Activated T-cell treated with anti-CD3 and anti-CD28 coated beads, Interleukin-2, amount 50 U/mL, for 72 hours (primary cell): ENCODE measurements at regions not wholly inside any gene's neighbourhood (a gene's known extent, or its start where the extent isn't known, plus 50 kb on each side); places are given as distances from the start of the nearest gene placed in this dataset.
"Not testable (repeated sequence)": the region's sequence is repeated elsewhere in the genome, so short reads cannot be mapped to it uniquely, and the experiment has no call there.

ENCODE experiments used
- ATAC-seq, 2 donors: fragments of 150-1000 bp; cut with Tn5 transposase; replicated peaks in 1 of 2; 2 replicates each; pipeline ENCODE4 v1.10.0; 2021; ENCODE audit warnings: moderate library complexity in 2 of 2, mild to moderate bottlenecking in 1 of 2
- DNase-seq, 2 donors: peaks; one replicate each; pipeline ENCODE4 v3.0.0; 2021 to 2022; ENCODE audit warnings: mixed read lengths in 1 of 2
- H3K27ac Mint-ChIP-seq: one replicate; pipeline ENCODE4 v1.8.0; 2022; ENCODE audit warnings: mild to moderate bottlenecking, moderate library complexity, mixed read lengths
- H3K27me3 Mint-ChIP-seq: one replicate; pipeline ENCODE4 v1.8.0; 2022; ENCODE audit warnings: low read depth, mixed read lengths
- H3K36me3 Mint-ChIP-seq, 2 donors: one replicate each; pipeline ENCODE4 v1.8.0; 2022; ENCODE audit warnings: mixed read lengths in 2 of 2, mild to moderate bottlenecking in 1 of 2; ENCODE audit not compliant: insufficient read depth in 2 of 2
- H3K4me1 Mint-ChIP-seq: one replicate; pipeline ENCODE4 v1.8.0; 2022; ENCODE audit warnings: low read depth, mixed read lengths
- H3K4me3 Mint-ChIP-seq, 2 donors: one replicate each; pipeline ENCODE4 v1.8.0; 2022; ENCODE audit warnings: mild to moderate bottlenecking in 2 of 2, mixed read lengths in 2 of 2, moderate library complexity in 2 of 2
- H3K9me3 Mint-ChIP-seq, 2 donors: one replicate each; pipeline ENCODE4 v1.8.0; 2022; ENCODE audit warnings: mixed read lengths in 2 of 2

- not testable (repeated sequence) for ATAC-seq, H3K4me3 Mint-ChIP-seq, H3K9me3 Mint-ChIP-seq, DNase-seq, H3K36me3 Mint-ChIP-seq, H3K4me1 Mint-ChIP-seq, H3K27ac Mint-ChIP-seq, H3K27me3 Mint-ChIP-seq
These were observed 63.3 kb upstream of the CEP78 start for GRCh38 chr9:78172610-78173009.

DNA sequence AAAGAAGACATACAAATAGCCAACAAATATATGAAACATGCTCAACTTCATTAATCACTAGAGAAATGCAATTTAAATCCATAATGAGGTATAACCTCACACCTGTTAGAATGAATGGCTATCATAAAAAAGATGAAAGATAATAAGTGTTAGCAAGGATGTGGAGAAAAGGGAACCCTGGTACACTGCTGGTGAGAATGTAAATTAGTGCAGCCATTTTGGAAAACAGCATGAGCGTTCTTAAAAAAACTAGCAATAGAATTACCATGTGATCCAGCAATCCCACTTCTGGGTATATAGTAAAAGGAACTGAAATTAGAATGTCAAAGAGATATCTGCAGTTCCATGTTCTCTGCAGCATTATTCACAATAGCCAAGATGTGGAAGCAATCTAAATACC, 64.2 kb upstream of the CEP78 start:
- H3K27ac Mint-ChIP-seq, result no peak overlapping the region
- peaks cover 0 to 3% of the 10 kb centered on the region in 2 donors for H3K36me3 Mint-ChIP-seq
- H3K27me3 Mint-ChIP-seq, result no peaks in the 10 kb centered on the region
- no peak for ATAC-seq
- H3K4me1 Mint-ChIP-seq, result no peaks in the 10 kb centered on the region
- peaks cover 3 to 7% of the 10 kb centered on the region in 2 donors for H3K9me3 Mint-ChIP-seq
- DNase-seq, result no peak
- H3K4me3 Mint-ChIP-seq, result no peak overlapping the region

- ATAC-seq (no peak), DNase-seq (no peak)
- Mint-ChIP-seq H3K4me3 (no peak overlapping the region), H3K4me1 (no peaks in the 10 kb centered on the region), H3K36me3 (peaks cover 0 to 6% of the 10 kb centered on the region in 2 donors), H3K9me3 (peaks cover 6 to 9% of the 10 kb centered on the region in 2 donors), H3K27me3 (no peaks in the 10 kb centered on the region), H3K27ac (no peak overlapping the region)
These were observed 66.8 kb upstream of the CEP78 start for GRCh38 chr9:78169125-78169524.

- no peak overlapping the region for H3K27ac Mint-ChIP-seq
- no peak overlapping the region for H3K4me3 Mint-ChIP-seq
- H3K4me1 Mint-ChIP-seq, result no peaks in the 10 kb centered on the region
- ATAC-seq (no peak), DNase-seq (no peak)
- peaks cover 10% of the 10 kb centered on the region in 2 donors for H3K9me3 Mint-ChIP-seq
- no peaks in the 10 kb centered on the region for H3K27me3 Mint-ChIP-seq
- peaks cover 3 to 12% of the 10 kb centered on the region in 2 donors for H3K36me3 Mint-ChIP-seq
These were observed 68.5 kb upstream of the CEP78 start for GRCh38 chr9:78167356-78167755.

- Mint-ChIP-seq H3K9me3 (peaks cover 7 to 8% of the 10 kb centered on the region in 2 donors), H3K36me3 (peaks cover 3 to 12% of the 10 kb centered on the region in 2 donors), H3K4me1 (no peaks in the 10 kb centered on the region), H3K27ac (no peak overlapping the region), H3K4me3 (no peak overlapping the region), H3K27me3 (no peaks in the 10 kb centered on the region)
- no peak for DNase-seq
- ATAC-seq, result no peak
These were observed 72.0 kb upstream of the CEP78 start for GRCh38 chr9:78163834-78164233.

DNA sequence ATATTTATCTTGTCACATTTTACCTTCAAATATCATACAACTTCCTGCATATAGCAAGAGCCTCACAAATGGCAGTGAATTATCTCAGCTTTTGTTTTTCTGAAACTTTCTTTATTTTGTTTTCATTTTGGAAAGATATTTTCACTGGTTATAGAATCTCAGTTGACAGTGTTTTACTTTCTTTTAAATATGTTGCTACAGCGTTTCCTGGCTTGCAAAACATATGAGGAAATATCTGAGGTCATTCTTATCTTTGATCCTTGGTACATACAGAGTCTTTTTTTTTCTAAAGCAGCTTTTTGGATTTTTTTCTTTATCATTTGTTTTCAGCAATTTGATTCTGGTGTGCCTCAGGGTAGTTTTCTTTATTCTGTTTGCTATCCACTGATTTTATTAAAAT, 77.6 kb upstream of the CEP78 start:
- H3K4me3 Mint-ChIP-seq, result no peak overlapping the region
- peaks cover 2 to 4% of the 10 kb centered on the region in 2 donors for H3K9me3 Mint-ChIP-seq
- ATAC-seq (no peak), DNase-seq (no peak)
- H3K4me1 Mint-ChIP-seq, result no peaks in the 10 kb centered on the region
- H3K27ac Mint-ChIP-seq, result no peak overlapping the region
- H3K27me3 Mint-ChIP-seq, result no peaks in the 10 kb centered on the region
- H3K36me3 Mint-ChIP-seq, result peaks cover 2% of the 10 kb centered on the region in 2 donors

GRCh38 chr9:78150983-78151356, 84.9 kb upstream of the CEP78 start:
- H3K27me3 Mint-ChIP-seq, result no peaks in the 10 kb centered on the region
- H3K36me3 Mint-ChIP-seq, result no peaks in the 10 kb centered on the region
- no peak overlapping the region for H3K4me3 Mint-ChIP-seq
- no peak for ATAC-seq
- no peaks in the 10 kb centered on the region for H3K4me1 Mint-ChIP-seq
- DNase-seq, result no peak
- peaks cover 0 to 1% of the 10 kb centered on the region in 2 donors for H3K9me3 Mint-ChIP-seq
- H3K27ac Mint-ChIP-seq, result no peak overlapping the region

GRCh38 chr9:78150312-78150982, 85.4 kb upstream of the CEP78 start:
- no peaks in the 10 kb centered on the region for H3K4me1 Mint-ChIP-seq
- H3K9me3 Mint-ChIP-seq, result peaks cover 0 to 1% of the 10 kb centered on the region in 2 donors
- DNase-seq, result no peak
- H3K27me3 Mint-ChIP-seq, result no peaks in the 10 kb centered on the region
- no peak overlapping the region for H3K4me3 Mint-ChIP-seq
- no peak for ATAC-seq
- H3K27ac Mint-ChIP-seq, result no peak overlapping the region
- H3K36me3 Mint-ChIP-seq, result no peaks in the 10 kb centered on the region

DNA sequence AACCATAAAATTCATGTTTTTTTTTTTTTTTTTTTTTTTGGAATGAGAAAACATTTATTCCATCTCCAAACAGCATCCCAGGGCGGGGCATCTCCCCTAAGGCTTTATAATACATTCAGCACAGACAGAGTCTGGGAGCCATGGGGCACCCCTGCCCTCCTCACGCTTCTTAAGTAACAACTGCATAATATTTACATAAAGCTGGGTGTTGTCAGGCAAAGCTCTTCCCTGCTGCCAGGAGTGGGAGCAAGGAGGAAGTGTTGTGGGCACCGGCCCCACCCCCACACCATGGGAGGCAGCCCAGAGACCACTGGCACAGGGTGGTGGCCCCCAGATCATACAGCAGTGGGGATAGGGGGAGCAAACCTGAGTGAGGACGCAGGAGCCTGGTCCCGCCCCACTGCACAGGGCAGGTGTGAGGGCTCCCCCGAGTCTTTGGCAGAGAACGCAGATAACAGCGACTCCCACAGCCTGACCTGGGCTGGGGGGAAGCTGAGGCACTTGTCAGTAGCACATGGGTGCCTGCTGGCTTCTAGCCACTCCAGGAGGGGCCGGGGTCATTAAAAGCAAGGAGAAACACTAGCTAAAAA, 86.1 kb upstream of the CEP78 start:
- no peak for ATAC-seq
- Mint-ChIP-seq H3K9me3 (peaks cover 0 to 1% of the 10 kb centered on the region in 2 donors), H3K27ac (no peak overlapping the region), H3K36me3 (no peaks in the 10 kb centered on the region), H3K27me3 (no peaks in the 10 kb centered on the region), H3K4me3 (no peak overlapping the region), H3K4me1 (no peaks in the 10 kb centered on the region)
- DNase-seq, result no peak

DNA sequence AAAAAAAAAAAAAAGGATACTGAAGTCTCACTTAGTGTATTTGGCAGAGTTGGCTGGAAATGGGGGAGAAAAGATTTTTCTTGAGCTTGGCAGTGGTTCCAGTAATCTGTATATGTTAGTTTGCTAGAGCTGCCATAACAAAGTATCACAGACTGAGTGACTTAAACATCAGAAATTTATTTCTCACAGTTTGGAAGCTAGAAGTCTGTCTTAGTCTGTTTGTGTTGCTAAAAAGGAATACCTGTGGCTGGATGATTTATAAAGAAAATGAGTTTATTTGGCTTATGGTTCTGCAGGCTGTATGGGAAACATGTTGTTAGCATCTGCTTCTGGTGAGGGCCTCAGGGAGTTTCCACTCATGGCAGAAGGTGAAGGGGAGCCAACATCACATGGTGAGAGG, 89.6 kb upstream of the CEP78 start:
- Mint-ChIP-seq H3K9me3 (peaks cover 4 to 8% of the 10 kb centered on the region in 2 donors), H3K27ac (no peak overlapping the region), H3K4me1 (no peaks in the 10 kb centered on the region), H3K27me3 (no peaks in the 10 kb centered on the region), H3K36me3 (peaks cover 4 to 7% of the 10 kb centered on the region in 2 donors), H3K4me3 (no peak overlapping the region)
- DNase-seq, result no peak
- no peak for ATAC-seq

GRCh38 chr9:78144663-78145377, 91.1 kb upstream of the CEP78 start:
- no peak for DNase-seq
- Mint-ChIP-seq H3K9me3 (peaks cover 7 to 10% of the 10 kb centered on the region in 2 donors), H3K27ac (no peak overlapping the region), H3K4me3 (no peak overlapping the region), H3K4me1 (no peaks in the 10 kb centered on the region), H3K36me3 (peaks cover 6 to 10% of the 10 kb centered on the region in 2 donors), H3K27me3 (no peaks in the 10 kb centered on the region)
- no peak for ATAC-seq

GRCh38 chr9:78144008-78144381, 91.9 kb upstream of the CEP78 start:
- H3K4me1 Mint-ChIP-seq, result no peaks in the 10 kb centered on the region
- DNase-seq, result no peak
- H3K27me3 Mint-ChIP-seq, result no peaks in the 10 kb centered on the region
- peaks cover 8 to 11% of the 10 kb centered on the region in 2 donors for H3K36me3 Mint-ChIP-seq
- peaks cover 8 to 12% of the 10 kb centered on the region in 2 donors for H3K9me3 Mint-ChIP-seq
- no peak overlapping the region for H3K27ac Mint-ChIP-seq
- no peak overlapping the region for H3K4me3 Mint-ChIP-seq
- ATAC-seq, result no peak

DNA sequence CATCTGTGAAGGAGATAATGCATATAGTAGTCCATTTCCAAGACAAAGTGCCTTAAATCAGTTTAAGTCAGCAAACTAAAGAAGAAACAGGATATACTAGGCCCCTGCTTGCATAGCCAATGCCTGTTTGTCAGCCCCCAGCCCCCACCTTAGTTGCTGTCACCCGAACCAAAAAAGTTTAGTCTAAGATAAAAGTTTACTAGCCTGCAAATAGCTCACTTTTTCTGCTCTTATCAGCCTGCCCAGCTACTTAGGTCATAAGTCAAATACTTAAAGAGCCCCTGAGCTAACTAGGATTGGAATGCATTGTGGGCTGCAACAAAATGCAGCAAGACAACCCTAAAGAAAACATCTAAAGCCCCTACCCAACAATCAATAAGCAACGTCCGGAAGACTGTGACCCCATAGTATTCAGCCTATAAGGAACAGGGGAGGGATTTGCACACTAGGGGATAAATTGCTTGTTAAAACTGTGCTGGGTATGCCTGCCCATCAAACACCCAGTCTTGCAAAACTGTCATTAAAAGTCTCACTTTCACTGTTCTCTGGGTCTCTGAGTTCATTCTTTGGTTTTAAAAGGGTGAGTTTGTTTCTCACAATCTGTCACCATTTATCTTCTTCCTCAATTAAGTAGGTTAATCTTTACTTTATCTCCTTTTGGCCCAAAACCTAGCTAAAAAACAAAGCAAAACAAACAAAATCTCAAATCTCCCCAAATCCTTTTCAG, 92.4 kb upstream of the CEP78 start:
- no peak overlapping the region for H3K27ac Mint-ChIP-seq
- ATAC-seq (no peak), DNase-seq (no peak)
- no peaks in the 10 kb centered on the region for H3K27me3 Mint-ChIP-seq
- H3K36me3 Mint-ChIP-seq, result peaks cover 8 to 11% of the 10 kb centered on the region in 2 donors
- no peaks in the 10 kb centered on the region for H3K4me1 Mint-ChIP-seq
- no peak overlapping the region for H3K4me3 Mint-ChIP-seq
- peaks cover 8 to 12% of the 10 kb centered on the region in 2 donors for H3K9me3 Mint-ChIP-seq
